Epithelial cell of proximal tubule (primary cell): ENCODE measurements at regions not wholly inside any gene's neighbourhood (a gene's known extent, or its start where the extent isn't known, plus 50 kb on each side); places are given as distances from the start of the nearest gene placed in this dataset.

Experiments
- DNase-seq: peaks from one replicate; pipeline ENCODE4 v3.0.0-alpha.2; 2011; ENCODE audit warnings: low read depth
- H3K4me3 ChIP-seq: 2 replicates; pipeline ENCODE4 v1.5.1; 2011; ENCODE audit warnings: low read depth, mild to moderate bottlenecking, low read length
- TF ChIP-seq, protein P1 (sequence below): conservative IDR thresholded peaks from 2 replicates; pipeline ENCODE4 v1.5.1; 2012; ENCODE audit warnings: low read depth, mild to moderate bottlenecking, low read length

DNA sequence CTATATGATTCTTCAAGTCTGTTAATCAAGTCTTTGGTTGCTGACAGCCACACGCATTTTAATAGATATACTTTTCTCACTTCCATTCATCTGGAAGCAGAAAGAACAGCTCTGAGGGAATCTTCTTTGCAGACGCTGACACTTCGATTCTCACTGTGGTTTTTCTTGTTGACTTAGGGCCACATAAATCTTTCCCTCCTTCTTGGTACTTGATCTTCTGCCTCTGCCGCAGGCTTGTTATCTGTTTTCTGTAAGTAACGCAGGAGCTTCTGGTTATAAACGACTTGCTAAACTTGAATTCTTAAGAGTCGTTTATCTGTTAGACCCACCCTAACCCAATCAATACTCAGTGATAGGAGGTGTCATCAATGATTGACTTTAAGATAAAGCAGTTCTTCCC, 268.8 kb upstream of the SULF2 start:
- H3K4me3 ChIP-seq = no peak overlapping the region
- TF ChIP-seq, protein P1, sequence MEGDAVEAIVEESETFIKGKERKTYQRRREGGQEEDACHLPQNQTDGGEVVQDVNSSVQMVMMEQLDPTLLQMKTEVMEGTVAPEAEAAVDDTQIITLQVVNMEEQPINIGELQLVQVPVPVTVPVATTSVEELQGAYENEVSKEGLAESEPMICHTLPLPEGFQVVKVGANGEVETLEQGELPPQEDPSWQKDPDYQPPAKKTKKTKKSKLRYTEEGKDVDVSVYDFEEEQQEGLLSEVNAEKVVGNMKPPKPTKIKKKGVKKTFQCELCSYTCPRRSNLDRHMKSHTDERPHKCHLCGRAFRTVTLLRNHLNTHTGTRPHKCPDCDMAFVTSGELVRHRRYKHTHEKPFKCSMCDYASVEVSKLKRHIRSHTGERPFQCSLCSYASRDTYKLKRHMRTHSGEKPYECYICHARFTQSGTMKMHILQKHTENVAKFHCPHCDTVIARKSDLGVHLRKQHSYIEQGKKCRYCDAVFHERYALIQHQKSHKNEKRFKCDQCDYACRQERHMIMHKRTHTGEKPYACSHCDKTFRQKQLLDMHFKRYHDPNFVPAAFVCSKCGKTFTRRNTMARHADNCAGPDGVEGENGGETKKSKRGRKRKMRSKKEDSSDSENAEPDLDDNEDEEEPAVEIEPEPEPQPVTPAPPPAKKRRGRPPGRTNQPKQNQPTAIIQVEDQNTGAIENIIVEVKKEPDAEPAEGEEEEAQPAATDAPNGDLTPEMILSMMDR = no peak
- DNase-seq = no peak

DNA sequence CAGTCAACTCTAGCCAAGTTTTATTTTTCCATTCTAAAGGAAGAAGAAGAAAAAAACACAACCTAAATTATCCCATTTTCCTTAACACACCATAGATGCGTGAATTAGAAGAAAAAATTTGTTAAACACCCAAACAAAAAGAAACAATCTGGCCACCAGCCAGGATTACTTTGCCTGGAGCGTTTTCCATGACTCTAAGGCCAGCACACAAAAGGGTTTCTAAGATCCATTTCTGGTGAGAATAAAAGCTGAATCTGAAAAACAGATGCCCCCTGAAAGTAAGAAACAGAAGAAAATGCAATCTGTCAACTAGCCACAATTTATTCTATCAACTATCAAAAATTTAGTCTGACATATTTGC, 267.2 kb upstream of the SULF2 start:
- no peak overlapping the region for H3K4me3 ChIP-seq
- no peak for DNase-seq
- TF ChIP-seq, protein P1 = no peak

DNA sequence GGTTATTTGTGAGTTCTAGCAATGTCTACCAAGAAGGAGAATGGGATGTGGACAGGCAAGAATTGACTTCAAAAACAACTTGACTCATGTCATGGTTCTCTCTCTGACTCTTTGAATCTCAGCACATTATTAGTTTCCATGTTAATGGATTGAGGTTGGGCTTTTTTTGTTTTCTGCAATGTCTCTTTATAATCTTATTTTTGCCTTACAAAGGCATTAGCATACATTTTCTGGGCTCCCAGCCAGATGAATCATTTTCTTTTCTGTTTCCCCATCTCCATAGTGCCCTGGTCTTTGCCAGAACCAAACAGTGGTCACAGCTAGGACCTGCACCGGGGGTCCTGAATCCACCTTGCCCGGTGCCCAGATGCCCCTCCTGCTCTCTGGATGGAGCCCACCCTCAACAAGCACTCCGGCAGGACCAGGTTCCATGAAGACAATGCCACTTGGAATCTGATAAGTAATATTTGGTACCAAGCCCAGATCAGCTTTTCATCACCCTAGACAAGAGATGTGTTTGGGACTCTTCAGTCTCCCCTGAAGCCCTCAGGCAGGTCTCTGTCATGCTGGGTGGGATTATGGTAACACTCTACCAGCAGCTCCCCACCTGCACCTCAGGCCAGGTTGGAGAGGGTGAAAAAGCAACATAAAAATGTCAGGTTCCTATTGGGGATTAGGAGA, 266.7 kb upstream of the SULF2 start:
- no peak for DNase-seq
- H3K4me3 ChIP-seq = no peak overlapping the region
- TF ChIP-seq, protein P1 = no peak

DNA sequence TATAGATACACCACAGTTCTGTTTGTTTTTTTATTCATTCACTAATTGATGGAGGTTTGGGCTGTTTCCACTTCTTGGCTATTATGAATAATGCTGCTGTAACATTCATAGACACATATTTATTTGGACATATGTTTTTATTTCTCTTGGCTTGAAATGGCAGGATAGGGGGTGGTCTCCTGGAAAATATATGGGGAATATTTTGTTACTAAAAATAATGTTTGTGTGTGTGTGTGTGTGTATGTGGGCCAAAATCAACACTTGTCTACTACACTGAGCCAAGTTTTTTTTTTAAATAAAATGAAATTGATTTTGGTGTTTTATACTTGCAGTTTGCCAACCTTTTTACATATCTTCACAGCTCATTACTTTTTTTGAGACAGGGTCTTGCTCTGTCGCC, 264.4 kb upstream of the SULF2 start:
- TF ChIP-seq, protein P1 = no peak
- no peak for DNase-seq
- no peak overlapping the region for H3K4me3 ChIP-seq

DNA sequence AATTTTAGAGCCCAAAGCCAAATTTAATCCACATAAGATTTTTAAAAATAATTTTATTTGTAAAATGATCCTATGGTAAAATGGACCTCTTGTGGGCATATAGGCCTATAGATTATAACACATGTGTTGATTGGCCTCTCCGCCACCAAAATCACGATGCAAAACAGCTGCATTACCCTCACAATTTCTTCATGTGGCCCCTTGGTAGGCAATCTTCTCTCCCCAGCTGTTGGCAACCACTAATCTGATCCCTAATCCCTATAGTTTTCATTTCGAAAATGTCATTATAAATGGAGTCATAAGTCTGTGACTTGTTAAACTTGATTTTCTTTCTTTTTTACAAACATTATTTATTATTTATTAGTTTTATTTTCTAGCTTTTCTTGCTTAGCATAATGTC, 263.9 kb upstream of the SULF2 start:
- H3K4me3 ChIP-seq = no peak overlapping the region
- TF ChIP-seq, protein P1 = no peak
- no peak for DNase-seq

DNA sequence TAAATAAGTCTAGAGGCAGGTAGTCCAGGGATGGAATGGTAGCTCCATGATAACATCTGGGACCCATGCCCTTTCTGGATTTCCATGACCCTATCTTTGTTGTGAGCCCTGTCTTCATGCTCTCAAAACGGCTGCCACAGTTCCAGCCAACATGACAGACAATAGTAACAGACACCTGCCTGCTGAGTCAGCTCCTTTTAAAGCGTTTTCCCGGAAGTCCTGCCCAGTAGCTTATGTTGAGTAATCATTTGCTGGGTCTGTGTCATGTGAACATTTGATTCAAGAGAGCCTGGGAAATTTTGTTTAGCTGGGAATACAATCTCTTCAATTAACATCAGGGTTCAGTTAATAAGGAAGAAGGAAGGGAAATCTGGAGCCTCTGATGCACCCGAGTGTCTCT, 262.2 kb upstream of the SULF2 start:
- DNase-seq = no peak
- TF ChIP-seq, protein P1 = no peak
- H3K4me3 ChIP-seq = no peak overlapping the region

DNA sequence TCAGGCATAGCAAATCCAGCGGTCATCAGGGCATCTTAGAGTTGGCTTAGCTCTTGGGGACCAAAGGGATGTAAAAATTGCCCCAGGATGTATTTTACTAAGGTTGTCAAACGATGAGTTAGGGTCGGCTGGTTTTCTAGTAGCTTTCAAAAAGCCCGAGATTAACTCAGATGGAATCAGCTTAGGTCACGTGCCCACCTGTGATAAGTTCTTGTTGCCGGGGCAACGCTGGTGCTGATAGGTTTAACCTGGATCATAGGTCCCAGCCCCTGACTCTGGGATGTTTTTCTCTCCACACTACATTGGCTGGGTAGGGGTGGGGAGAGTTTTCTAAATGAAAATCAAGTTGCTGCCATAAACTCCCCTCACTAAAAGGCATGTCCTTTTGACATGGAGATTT, 257.3 kb upstream of the SULF2 start:
- DNase-seq = no peak
- TF ChIP-seq, protein P1 = no peak
- H3K4me3 ChIP-seq = no peak overlapping the region
